ENCODE measurements at regions not wholly inside any gene's neighbourhood (a gene's known extent, or its start where the extent isn't known, plus 50 kb on each side); places are given as distances from the start of the nearest gene placed in this dataset.

GRCh38 chr4:187077744-187078401, 354.2 kb upstream of the FAT1 start:
- no peak overlapping the region for H3K4me3 Mint-ChIP-seq

GRCh38 chr4:187084701-187085100, 361.0 kb upstream of the FAT1 start:
- Histone ChIP-seq H3K4me1 (ENCODE audit: control insufficient read depth in 2 of 2, insufficient read depth in 2 of 2, low read length in 2 of 2) (no peaks in the 10 kb centered on the region), H3K4me2 (replicated peaks; ENCODE audit: low read depth, low read length, poor library complexity, severe bottlenecking) (no peak overlapping the region), H3K27ac (ENCODE audit: low read length in 2 of 2) (no peak overlapping the region), H2AFZ (ENCODE audit: insufficient read depth, low read depth, low read length, poor library complexity, severe bottlenecking) (no peak overlapping the region), H3K4me3 (ENCODE audit: control extremely low read depth in 1 of 5, extremely low read depth in 1 of 5, insufficient read depth in 1 of 5, low read depth in 2 of 5, low read length in 4 of 5) (no peak overlapping the region), H3K27me3 (replicated peaks in 1 of 4; ENCODE audit: control extremely low read depth in 1 of 4, control insufficient read depth in 3 of 4, insufficient read depth in 4 of 4, low read length in 3 of 4) (no peaks in the 10 kb centered on the region), H3K9me3 (ENCODE audit: control extremely low read depth in 1 of 3, control insufficient read depth in 2 of 3, insufficient read depth in 1 of 3, low read length in 2 of 3) (peaks cover 0 to 10% (median 0%) of the 10 kb centered on the region in 3 donors), H3K9ac (ENCODE audit: low read length) (no peak overlapping the region), H3K79me2 (ENCODE audit: control insufficient read depth, insufficient read depth, low read length) (no peaks in the 10 kb centered on the region), H3K36me3 (replicated peaks in 1 of 2; ENCODE audit: control extremely low read depth in 1 of 2, control insufficient read depth in 1 of 2, extremely low read depth in 1 of 2, insufficient read depth in 2 of 2, low read length in 1 of 2) (no peaks in the 10 kb centered on the region), H4K20me1 (ENCODE audit: control insufficient read depth, insufficient read depth, low read length, poor library complexity, severe bottlenecking) (no peaks in the 10 kb centered on the region)
- no CpG with 5 or more reads among the region's 4 CpGs for WGBS (ENCODE audit: insufficient coverage)
- ChIA-PET CTCF (no interaction called here), POLR2A (no interaction called here)
- intact Hi-C loops (cut with micrococcal nuclease): no loop called here
- ATAC-seq (ENCODE audit: low read depth): no peak
- no peak overlapping the region for H3K4me3 Mint-ChIP-seq
- DNase-seq: no peak
- H3K27ac Mint-ChIP-seq: no peak overlapping the region
- H3K27me3 Mint-ChIP-seq: no peaks in the 10 kb centered on the region
- no peaks in the 10 kb centered on the region for H3K9me3 Mint-ChIP-seq (ENCODE audit: insufficient read depth)
- H3K4me1 Mint-ChIP-seq: no peaks in the 10 kb centered on the region
- TF ChIP-seq EZH2 (IDR thresholded peaks at IDR 0.05; ENCODE audit: borderline replicate concordance, insufficient read depth, low read depth, low read length, poor library complexity, severe bottlenecking): no peak
- no peak for TF ChIP-seq CTCF (IDR thresholded peaks at IDR 0.05)

More at GRCh38 chr4:187077744-187078401, 354.2 kb upstream of the FAT1 start:
- Mint-ChIP-seq H3K9me3 (ENCODE audit: insufficient read depth) (peaks cover 5% of the 10 kb centered on the region), H3K4me1 (no peaks in the 10 kb centered on the region), H3K27ac (no peak overlapping the region), H3K27me3 (no peaks in the 10 kb centered on the region)
- Histone ChIP-seq H3K27ac (ENCODE audit: low read length in 2 of 2) (no peak overlapping the region), H3K36me3 (replicated peaks in 1 of 2; ENCODE audit: control extremely low read depth in 1 of 2, control insufficient read depth in 1 of 2, extremely low read depth in 1 of 2, insufficient read depth in 2 of 2, low read length in 1 of 2) (no peaks in the 10 kb centered on the region), H2AFZ (ENCODE audit: insufficient read depth, low read depth, low read length, poor library complexity, severe bottlenecking) (no peak overlapping the region), H3K9ac (ENCODE audit: low read length) (no peak overlapping the region), H3K4me1 (ENCODE audit: control insufficient read depth in 2 of 2, insufficient read depth in 2 of 2, low read length in 2 of 2) (no peaks in the 10 kb centered on the region), H4K20me1 (ENCODE audit: control insufficient read depth, insufficient read depth, low read length, poor library complexity, severe bottlenecking) (no peaks in the 10 kb centered on the region), H3K9me3 (ENCODE audit: control extremely low read depth in 1 of 3, control insufficient read depth in 2 of 3, insufficient read depth in 1 of 3, low read length in 2 of 3) (peaks cover 0 to 16% (median 1%) of the 10 kb centered on the region in 3 donors), H3K79me2 (ENCODE audit: control insufficient read depth, insufficient read depth, low read length) (no peaks in the 10 kb centered on the region), H3K27me3 (replicated peaks in 1 of 4; ENCODE audit: control extremely low read depth in 1 of 4, control insufficient read depth in 3 of 4, insufficient read depth in 4 of 4, low read length in 3 of 4) (no peaks in the 10 kb centered on the region), H3K4me3 (ENCODE audit: control extremely low read depth in 1 of 5, extremely low read depth in 1 of 5, insufficient read depth in 1 of 5, low read depth in 2 of 5, low read length in 4 of 5) (no peak overlapping the region), H3K4me2 (replicated peaks; ENCODE audit: low read depth, low read length, poor library complexity, severe bottlenecking) (no peak overlapping the region)
- ChIA-PET CTCF (no interaction called here), POLR2A (no interaction called here)
- no peak for TF ChIP-seq EZH2 (IDR thresholded peaks at IDR 0.05; ENCODE audit: borderline replicate concordance, insufficient read depth, low read depth, low read length, poor library complexity, severe bottlenecking)
- 0% methylated on average over 2 of the region's 12 CpGs for WGBS (ENCODE audit: insufficient coverage)
- intact Hi-C loops (cut with micrococcal nuclease): no loop called here
- ATAC-seq (ENCODE audit: low read depth): no peak
- no peak for DNase-seq

Data from B cell (primary cell).